ENCODE measurements at regions not wholly inside any gene's neighbourhood (a gene's known extent, or its start where the extent isn't known, plus 50 kb on each side); places are given as distances from the start of the nearest gene placed in this dataset.

- TF ChIP-seq CTCF (conservative IDR thresholded peaks at IDR 0.05; ENCODE audit: low read depth, low read length) (no peak), EZH2 (IDR thresholded peaks at IDR 0.05; ENCODE audit: borderline replicate concordance, low read depth, low read length, poor library complexity, severe bottlenecking) (no peak)
Measured at GRCh38 chr2:80896576-80896975, 592.0 kb upstream of the LRRTM1 start.

All from A673 (cell line).